ENCODE measurements at regions not wholly inside any gene's neighbourhood (a gene's known extent, or its start where the extent isn't known, plus 50 kb on each side); places are given as distances from the start of the nearest gene placed in this dataset.

GRCh38 chr22:49656291-49656851 lies 171.3 kb downstream of the BRD1 start:
- TF ChIP-seq CTCF (conservative IDR thresholded peaks at IDR 0.05; ENCODE audit: low read length) (no peak), EZH2phosphoT487 (IDR thresholded peaks at IDR 0.05; ENCODE audit: borderline replicate concordance) (no peak)
